Naive thymus-derived CD4-positive, alpha-beta T cell (primary cell): ENCODE measurements at regions not wholly inside any gene's neighbourhood (a gene's known extent, or its start where the extent isn't known, plus 50 kb on each side); places are given as distances from the start of the nearest gene placed in this dataset.

Experiments
- ATAC-seq: fragments of 150-1000 bp; cut with Tn5 transposase; 2 replicates; pipeline ENCODE4 v1.10.0; 2021; ENCODE audit warnings: mild to moderate bottlenecking, moderate library complexity
- CTCF ChIA-PET: fragments of 350-600 bp; sonication (Branson Sonifier 250); formaldehyde crosslinking; loops from one replicate; lab custom pipeline; 2021; ENCODE audit warnings: antibody characterized with exemption; lab: Charles Lee
- POLR2A ChIA-PET: fragments of 350-600 bp; sonication (Branson Sonifier 250); formaldehyde crosslinking; loops from one replicate; lab custom pipeline; 2021; ENCODE audit warnings: antibody characterized with exemption, inconsistent platforms; lab: Charles Lee
- DNase-seq, 9 donors: peaks; one replicate each; pipeline versions ENCODE4 v3.0.0 to v3.0.0-alpha.2; 2020 to 2022; ENCODE audit warnings: mixed read lengths in 1 of 9
- H3K27ac ChIP-seq: one replicate; pipeline ENCODE4 v1.7.0; 2013; ENCODE audit warnings: mild to moderate bottlenecking, low read depth, low read length, moderate library complexity
- H3K27me3 ChIP-seq, 2 donors: one replicate each; pipeline ENCODE4 v1.7.0; 2013; ENCODE audit warnings: low read length in 2 of 2, mild to moderate bottlenecking in 2 of 2, moderate library complexity in 2 of 2; ENCODE audit not compliant: control insufficient read depth in 2 of 2, insufficient read depth in 2 of 2
- H3K36me3 ChIP-seq, 3 experiments: 1 replicate in 2 of 3; 2 replicates in 1 of 3; pipeline ENCODE4 v1.7.0; 2013; ENCODE audit warnings: low read length in 3 of 3, mild to moderate bottlenecking in 3 of 3, moderate library complexity in 1 of 3; ENCODE audit not compliant: insufficient read depth in 3 of 3, control insufficient read depth in 2 of 3
- H3K4me1 ChIP-seq, 2 donors: one replicate each; pipeline ENCODE4 v1.7.0; 2013; ENCODE audit warnings: low read length in 2 of 2, mild to moderate bottlenecking in 2 of 2, moderate library complexity in 1 of 2; ENCODE audit not compliant: control insufficient read depth in 2 of 2, insufficient read depth in 2 of 2
- H3K4me3 ChIP-seq: 2 replicates; pipeline ENCODE4 v1.7.0; 2013; ENCODE audit warnings: mild to moderate bottlenecking, low read length
- H3K9me3 ChIP-seq, 3 experiments: 1 replicate in 2 of 3; 2 replicates in 1 of 3; pipeline ENCODE4 v1.7.0; 2013; ENCODE audit warnings: low read length in 3 of 3; ENCODE audit not compliant: control insufficient read depth in 2 of 3
- H3K27ac Mint-ChIP-seq, 9 donors: one replicate each; pipeline ENCODE4 v1.8.0; 2020 to 2022; ENCODE audit warnings: mixed read lengths in 9 of 9, mild to moderate bottlenecking in 8 of 9, moderate library complexity in 5 of 9, inconsistent platforms in 2 of 9
- H3K27me3 Mint-ChIP-seq, 5 donors: one replicate each; pipeline ENCODE4 v1.8.0; 2021 to 2022; ENCODE audit warnings: mixed read lengths in 5 of 5, mild to moderate bottlenecking in 1 of 5
- H3K36me3 Mint-ChIP-seq, 5 donors: one replicate each; pipeline ENCODE4 v1.8.0; 2020 to 2022; ENCODE audit warnings: mixed read lengths in 5 of 5, mild to moderate bottlenecking in 3 of 5, inconsistent platforms in 1 of 5
- H3K4me1 Mint-ChIP-seq, 7 donors: one replicate each; pipeline ENCODE4 v1.8.0; 2020 to 2022; ENCODE audit warnings: mixed read lengths in 7 of 7, mild to moderate bottlenecking in 3 of 7, inconsistent platforms in 1 of 7
- H3K4me3 Mint-ChIP-seq, 10 donors: one replicate each; pipeline ENCODE4 v1.8.0; 2020 to 2022; ENCODE audit warnings: mild to moderate bottlenecking in 10 of 10, mixed read lengths in 10 of 10, moderate library complexity in 6 of 10, inconsistent platforms in 2 of 10
- H3K9me3 Mint-ChIP-seq, 11 donors: one replicate each; pipeline ENCODE4 v1.8.0; 2020 to 2022; ENCODE audit warnings: mixed read lengths in 11 of 11, mild to moderate bottlenecking in 4 of 11, inconsistent platforms in 1 of 11, moderate library complexity in 1 of 11
- intact Hi-C, 2 donors: fragments of 100-400 bp; cut with micrococcal nuclease; formaldehyde crosslinking; loops; one replicate each; pipeline ENCODE4 v1.15.1; 2023

- H3K27me3 Mint-ChIP-seq, result peaks cover 73 to 84% (median 78%) of the 10 kb centered on the region in 5 donors
- no peak for ATAC-seq
- POLR2A ChIA-PET, result no interaction called here
Observed at GRCh38 chr5:73230264-73231245, 57.6 kb downstream of the TMEM174 start.

GRCh38 chr5:73229271-73229670 lies 56.3 kb downstream of the TMEM174 start:
- H3K27ac ChIP-seq, result no peak overlapping the region
- H3K4me1 ChIP-seq, result peaks cover 3 to 18% of the 10 kb centered on the region in 2 donors
- ATAC-seq (no peak), DNase-seq (no peak)
- H3K9me3 ChIP-seq, result no peaks in the 10 kb centered on the region
- Mint-ChIP-seq H3K36me3 (no peaks in the 10 kb centered on the region), H3K27me3 (peaks cover 73 to 80% (median 75%) of the 10 kb centered on the region in 5 donors), H3K4me1 (peaks cover 0 to 33% (median 28%) of the 10 kb centered on the region in 7 donors), H3K4me3 (no peak overlapping the region), H3K9me3 (no peaks in the 10 kb centered on the region), H3K27ac (no peak overlapping the region)
- ChIA-PET CTCF (interaction anchor here (1.3 kb wide), 1 partner anchor 12 kb away, joined by 3 read pairs; no protein-coding TSS in a partner anchor), POLR2A (no interaction called here)
- intact Hi-C loops, result no loop called here
- peaks cover 4 to 36% of the 10 kb centered on the region in 2 donors for H3K27me3 ChIP-seq
- no peak overlapping the region for H3K4me3 ChIP-seq
- H3K36me3 ChIP-seq, result no peaks in the 10 kb centered on the region

More at GRCh38 chr5:73230264-73231245, 57.6 kb downstream of the TMEM174 start:
- intact Hi-C loops, result loop anchor here (5.0 kb wide), 3 partner anchors 67 to 222 kb away; no protein-coding TSS in a partner anchor
- H3K4me3 ChIP-seq, result no peak overlapping the region
- H3K27ac Mint-ChIP-seq, result no peak overlapping the region
- H3K27me3 ChIP-seq, result peaks cover 4 to 41% of the 10 kb centered on the region in 2 donors
- peak overlapping the region in 2 of 10 donors; percentile 71 to 77 for H3K4me3 Mint-ChIP-seq
- no peak overlapping the region for H3K27ac ChIP-seq
- no peaks in the 10 kb centered on the region for H3K9me3 ChIP-seq
- peaks cover 0 to 33% (median 28%) of the 10 kb centered on the region in 7 donors for H3K4me1 Mint-ChIP-seq
- H3K4me1 ChIP-seq, result peaks cover 3 to 18% of the 10 kb centered on the region in 2 donors
- no peak for DNase-seq
- no peaks in the 10 kb centered on the region for H3K36me3 Mint-ChIP-seq
- H3K9me3 Mint-ChIP-seq, result no peaks in the 10 kb centered on the region
- no peaks in the 10 kb centered on the region for H3K36me3 ChIP-seq
- CTCF ChIA-PET, result interaction anchor here (1.3 kb wide), 1 partner anchor 13 kb away, joined by 3 read pairs; no protein-coding TSS in a partner anchor

GRCh38 chr5:73228052-73228451 lies 55.1 kb downstream of the TMEM174 start:
- POLR2A ChIA-PET, result no interaction called here
- Mint-ChIP-seq H3K9me3 (no peaks in the 10 kb centered on the region), H3K27me3 (peaks cover 70 to 80% (median 77%) of the 10 kb centered on the region in 5 donors), H3K4me1 (peaks cover 0 to 26% (median 20%) of the 10 kb centered on the region in 7 donors), H3K27ac (no peak overlapping the region), H3K36me3 (no peaks in the 10 kb centered on the region), H3K4me3 (no peak overlapping the region)
- Histone ChIP-seq H3K4me3 (no peak overlapping the region), H3K4me1 (peaks cover 2 to 13% of the 10 kb centered on the region in 2 donors), H3K27me3 (peaks cover 4 to 25% of the 10 kb centered on the region in 2 donors), H3K36me3 (no peaks in the 10 kb centered on the region), H3K9me3 (no peaks in the 10 kb centered on the region), H3K27ac (no peak overlapping the region)
- intact Hi-C loops, result no loop called here
- ATAC-seq (no peak), DNase-seq (no peak)
- CTCF ChIA-PET, result no interaction called here
